Rectal smooth muscle tissue (tissue), 1 donor: ENCODE measurements at regions not wholly inside any gene's neighbourhood (a gene's known extent, or its start where the extent isn't known, plus 50 kb on each side); places are given as distances from the start of the nearest gene placed in this dataset.

Source experiments
- H3K27ac ChIP-seq: one replicate; pipeline ENCODE4 v1.7.0; 2013; ENCODE audit warnings: low read depth, low read length, inconsistent platforms
- H3K27me3 ChIP-seq: one replicate; pipeline ENCODE4 v1.7.0; 2013; ENCODE audit warnings: low read length; ENCODE audit not compliant: control insufficient read depth, insufficient read depth
- H3K36me3 ChIP-seq: one replicate; pipeline ENCODE4 v1.7.0; 2013; ENCODE audit warnings: low read length; ENCODE audit not compliant: control insufficient read depth, insufficient read depth
- H3K4me1 ChIP-seq: one replicate; pipeline ENCODE4 v1.7.0; 2013; ENCODE audit warnings: low read length; ENCODE audit not compliant: control insufficient read depth, insufficient read depth
- H3K4me3 ChIP-seq: one replicate; pipeline ENCODE4 v1.7.0; 2013; ENCODE audit warnings: low read length
- H3K9ac ChIP-seq: one replicate; pipeline ENCODE4 v1.7.0; 2013; ENCODE audit warnings: low read length

GRCh38 chr17:79219208-79219935 is 144.7 kb downstream of the ENGASE start:
- Histone ChIP-seq H3K36me3 (no peaks in the 10 kb centered on the region), H3K4me1 (no peaks in the 10 kb centered on the region), H3K4me3 (no peak overlapping the region), H3K27ac (no peak overlapping the region), H3K27me3 (peaks cover 19% of the 10 kb centered on the region), H3K9ac (no peak overlapping the region)

GRCh38 chr17:79218825-79219200 is 144.2 kb downstream of the ENGASE start:
- Histone ChIP-seq H3K36me3 (no peaks in the 10 kb centered on the region), H3K9ac (no peak overlapping the region), H3K27ac (no peak overlapping the region), H3K4me3 (no peak overlapping the region), H3K4me1 (no peaks in the 10 kb centered on the region), H3K27me3 (peaks cover 18% of the 10 kb centered on the region)

- Histone ChIP-seq H3K27me3 (peaks cover 15% of the 10 kb centered on the region), H3K36me3 (no peaks in the 10 kb centered on the region), H3K27ac (no peak overlapping the region), H3K4me1 (no peaks in the 10 kb centered on the region), H3K4me3 (no peak overlapping the region), H3K9ac (no peak overlapping the region)
Observed at GRCh38 chr17:79218175-79218824, 143.7 kb downstream of the ENGASE start.

- Histone ChIP-seq H3K4me3 (no peak overlapping the region), H3K9ac (no peak overlapping the region), H3K36me3 (no peaks in the 10 kb centered on the region), H3K27ac (no peak overlapping the region), H3K4me1 (no peaks in the 10 kb centered on the region), H3K27me3 (peaks cover 9% of the 10 kb centered on the region)
Observed at GRCh38 chr17:79217473-79218135, 143.0 kb downstream of the ENGASE start.

- no peak overlapping the region for H3K9ac ChIP-seq
- H3K4me1 ChIP-seq: no peaks in the 10 kb centered on the region
- no peak overlapping the region for H3K27ac ChIP-seq
- peaks cover 7% of the 10 kb centered on the region for H3K27me3 ChIP-seq
- no peaks in the 10 kb centered on the region for H3K36me3 ChIP-seq
- H3K4me3 ChIP-seq: no peak overlapping the region
Observed at GRCh38 chr17:79216826-79217225, 142.2 kb downstream of the ENGASE start.

- Histone ChIP-seq H3K9ac (no peak overlapping the region), H3K4me3 (no peak overlapping the region), H3K27ac (no peak overlapping the region), H3K36me3 (no peaks in the 10 kb centered on the region), H3K4me1 (no peaks in the 10 kb centered on the region), H3K27me3 (peaks cover 7% of the 10 kb centered on the region)
Observed at GRCh38 chr17:79216391-79216790, 141.8 kb downstream of the ENGASE start.

- Histone ChIP-seq H3K4me1 (no peaks in the 10 kb centered on the region), H3K36me3 (no peaks in the 10 kb centered on the region), H3K27me3 (peaks cover 4% of the 10 kb centered on the region), H3K9ac (no peak overlapping the region), H3K27ac (no peak overlapping the region), H3K4me3 (no peak overlapping the region)
Observed at GRCh38 chr17:79215631-79216030, 141.0 kb downstream of the ENGASE start.

GRCh38 chr17:79214940-79215604 is 140.4 kb downstream of the ENGASE start:
- Histone ChIP-seq H3K9ac (no peak overlapping the region), H3K27ac (no peak overlapping the region), H3K27me3 (peaks cover 4% of the 10 kb centered on the region), H3K4me1 (no peaks in the 10 kb centered on the region), H3K4me3 (no peak overlapping the region), H3K36me3 (no peaks in the 10 kb centered on the region)

- H3K4me1 ChIP-seq: no peaks in the 10 kb centered on the region
- H3K36me3 ChIP-seq: no peaks in the 10 kb centered on the region
- H3K27ac ChIP-seq: no peak overlapping the region
- H3K9ac ChIP-seq: no peak overlapping the region
- H3K4me3 ChIP-seq: no peak overlapping the region
- H3K27me3 ChIP-seq: peaks cover 4% of the 10 kb centered on the region
Observed at GRCh38 chr17:79214459-79214858, 139.8 kb downstream of the ENGASE start.

- Histone ChIP-seq H3K4me1 (no peaks in the 10 kb centered on the region), H3K9ac (no peak overlapping the region), H3K4me3 (no peak overlapping the region), H3K27me3 (peaks cover 4% of the 10 kb centered on the region), H3K27ac (no peak overlapping the region), H3K36me3 (no peaks in the 10 kb centered on the region)
Observed at GRCh38 chr17:79213305-79213704, 138.7 kb downstream of the ENGASE start.

- H3K27me3 ChIP-seq: no peaks in the 10 kb centered on the region
- no peaks in the 10 kb centered on the region for H3K4me1 ChIP-seq
- H3K27ac ChIP-seq: no peak overlapping the region
- H3K4me3 ChIP-seq: no peak overlapping the region
- no peak overlapping the region for H3K9ac ChIP-seq
- H3K36me3 ChIP-seq: no peaks in the 10 kb centered on the region
Observed at GRCh38 chr17:79212149-79213087, 137.8 kb downstream of the ENGASE start.
